Germinal center (tissue), 1 donor: ENCODE measurements at regions not wholly inside any gene's neighbourhood (a gene's known extent, or its start where the extent isn't known, plus 50 kb on each side); places are given as distances from the start of the nearest gene placed in this dataset.
"Not testable (repeated sequence)": the region's sequence is repeated elsewhere in the genome, so short reads cannot be mapped to it uniquely, and the experiment has no call there.

Experiments
- DNase-seq: peaks from one replicate; pipeline ENCODE4 v3.0.0; 2012; ENCODE audit warnings: mixed read lengths, low spot score

GRCh38 chr10:45564303-45564959, 108.1 kb downstream of the ZFAND4 start:
- no peak for DNase-seq

- no peak for DNase-seq
Measured at GRCh38 chr10:45561952-45562351, 110.6 kb downstream of the ZFAND4 start.

GRCh38 chr10:45560262-45560661, 112.3 kb downstream of the ZFAND4 start:
- no peak for DNase-seq

GRCh38 chr10:45558425-45558824, 114.1 kb downstream of the ZFAND4 start:
- DNase-seq, result no peak

GRCh38 chr10:45557275-45557905, 115.2 kb downstream of the ZFAND4 start:
- peak; percentile 30 for DNase-seq

GRCh38 chr10:45555795-45556194, 116.8 kb downstream of the ZFAND4 start:
- no peak for DNase-seq

- not testable (repeated sequence) for DNase-seq
Measured at GRCh38 chr10:45555332-45555731, 117.2 kb downstream of the ZFAND4 start.

GRCh38 chr10:45553613-45554012, 119.0 kb downstream of the ZFAND4 start:
- no peak for DNase-seq

- no peak for DNase-seq
Measured at GRCh38 chr10:45553155-45553554, 119.4 kb downstream of the ZFAND4 start.

- no peak for DNase-seq
Measured at GRCh38 chr10:45552476-45552875, 120.1 kb downstream of the ZFAND4 start.

GRCh38 chr10:45550903-45551786, 121.4 kb downstream of the ZFAND4 start:
- no peak for DNase-seq

GRCh38 chr10:45548068-45548467, 124.5 kb downstream of the ZFAND4 start:
- no peak for DNase-seq

- DNase-seq, result no peak
Measured at GRCh38 chr10:45547207-45547606, 125.4 kb downstream of the ZFAND4 start.

GRCh38 chr10:45545150-45545549, 127.4 kb downstream of the ZFAND4 start:
- DNase-seq, result no peak

GRCh38 chr10:45544191-45544590, 128.4 kb downstream of the ZFAND4 start:
- no peak for DNase-seq

- not testable (repeated sequence) for DNase-seq
Measured at GRCh38 chr10:45541032-45541431, 131.5 kb downstream of the ZFAND4 start.

- DNase-seq, result not testable (repeated sequence)
Measured at GRCh38 chr10:45540589-45540988, 132.0 kb downstream of the ZFAND4 start.

- not testable (repeated sequence) for DNase-seq
Measured at GRCh38 chr10:45539569-45539968, 133.0 kb downstream of the ZFAND4 start.

GRCh38 chr10:45534572-45534971, 138.0 kb downstream of the ZFAND4 start:
- DNase-seq, result no peak

GRCh38 chr10:45532480-45532879, 140.1 kb downstream of the ZFAND4 start:
- DNase-seq, result no peak

- no peak for DNase-seq
Measured at GRCh38 chr10:45526309-45526905, 146.2 kb downstream of the ZFAND4 start.

- no peak for DNase-seq
Measured at GRCh38 chr10:45520476-45520875, 146.5 kb downstream of the ALOX5 start.
